IPS-18a (cell line): ENCODE measurements at regions not wholly inside any gene's neighbourhood (a gene's known extent, or its start where the extent isn't known, plus 50 kb on each side); places are given as distances from the start of the nearest gene placed in this dataset.

ENCODE experiments used
- H3K27ac ChIP-seq: one replicate; pipeline ENCODE4 v1.5.1; 2013; ENCODE audit warnings: low read length
- H3K27me3 ChIP-seq: one replicate; pipeline ENCODE4 v1.6.1; 2013; ENCODE audit warnings: mild to moderate bottlenecking, low read length; ENCODE audit not compliant: control insufficient read depth, insufficient read depth
- H3K36me3 ChIP-seq: one replicate; pipeline ENCODE4 v1.6.1; 2013; ENCODE audit warnings: low read depth, low read length; ENCODE audit not compliant: control insufficient read depth
- H3K4me1 ChIP-seq: one replicate; pipeline ENCODE4 v1.6.1; 2013; ENCODE audit warnings: low read depth, low read length; ENCODE audit not compliant: control insufficient read depth
- H3K4me3 ChIP-seq: one replicate; pipeline ENCODE4 v1.5.1; 2013; ENCODE audit warnings: low read length
- H3K9ac ChIP-seq: one replicate; pipeline ENCODE4 v1.6.1; 2013; ENCODE audit warnings: mild to moderate bottlenecking, low read length, moderate library complexity
- H3K9me3 ChIP-seq: one replicate; pipeline ENCODE4 v1.6.1; 2013; ENCODE audit warnings: low read depth, low read length; ENCODE audit not compliant: control insufficient read depth

DNA sequence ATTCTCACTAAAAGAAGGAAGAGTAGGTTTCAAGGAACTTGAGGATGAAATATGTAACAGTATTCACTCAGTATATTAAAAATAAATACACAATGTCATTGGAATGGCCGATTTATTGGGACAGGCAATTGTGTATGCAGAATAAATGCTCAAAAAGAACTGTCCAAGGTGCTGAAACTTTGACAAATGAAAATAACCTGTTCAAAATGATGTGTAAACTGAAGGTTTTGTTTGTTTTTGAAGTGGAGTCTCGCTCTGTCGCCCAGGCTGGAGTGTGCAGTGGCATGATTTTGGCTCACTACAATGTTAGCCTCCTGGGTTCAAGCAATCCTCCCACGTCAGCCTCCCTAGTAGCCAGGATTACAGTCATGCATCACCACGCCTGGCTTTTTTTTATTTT lies 318.7 kb upstream of the RBFOX1 start:
- H3K27me3 ChIP-seq: no peaks in the 10 kb centered on the region
- no peak overlapping the region for H3K27ac ChIP-seq
- H3K9ac ChIP-seq: no peak overlapping the region
- no peaks in the 10 kb centered on the region for H3K4me1 ChIP-seq
- H3K4me3 ChIP-seq: no peak overlapping the region
- no peaks in the 10 kb centered on the region for H3K9me3 ChIP-seq
- H3K36me3 ChIP-seq: no peaks in the 10 kb centered on the region

DNA sequence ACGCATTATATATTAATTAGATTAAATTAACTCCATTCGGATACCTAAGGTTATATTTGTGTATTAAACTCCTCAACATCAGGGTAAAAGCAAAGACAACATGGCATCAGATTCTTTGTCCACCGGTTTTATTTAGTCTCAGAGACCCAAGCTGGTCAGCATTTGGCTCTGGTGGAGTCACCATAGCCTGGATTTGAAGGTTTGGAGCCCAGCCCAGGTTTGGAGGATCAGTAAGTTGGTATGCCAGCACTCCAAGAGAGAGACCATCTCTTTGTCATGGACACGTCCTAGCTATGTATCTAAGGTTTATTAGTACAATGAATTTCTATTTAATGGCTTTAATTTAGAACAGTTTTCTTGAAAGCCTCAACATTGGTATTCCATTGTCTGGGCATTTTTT lies 328.4 kb upstream of the RBFOX1 start:
- H3K36me3 ChIP-seq: no peaks in the 10 kb centered on the region
- H3K27ac ChIP-seq: no peak overlapping the region
- H3K4me3 ChIP-seq: no peak overlapping the region
- no peaks in the 10 kb centered on the region for H3K4me1 ChIP-seq
- no peak overlapping the region for H3K9ac ChIP-seq
- no peaks in the 10 kb centered on the region for H3K9me3 ChIP-seq
- no peaks in the 10 kb centered on the region for H3K27me3 ChIP-seq

- Histone ChIP-seq H3K4me1 (no peaks in the 10 kb centered on the region), H3K27ac (no peak overlapping the region), H3K36me3 (no peaks in the 10 kb centered on the region), H3K9me3 (peaks cover 3% of the 10 kb centered on the region), H3K4me3 (no peak overlapping the region), H3K9ac (no peak overlapping the region), H3K27me3 (no peaks in the 10 kb centered on the region)
These were observed 339.1 kb upstream of the RBFOX1 start for GRCh38 chr16:6993544-6993943.

DNA sequence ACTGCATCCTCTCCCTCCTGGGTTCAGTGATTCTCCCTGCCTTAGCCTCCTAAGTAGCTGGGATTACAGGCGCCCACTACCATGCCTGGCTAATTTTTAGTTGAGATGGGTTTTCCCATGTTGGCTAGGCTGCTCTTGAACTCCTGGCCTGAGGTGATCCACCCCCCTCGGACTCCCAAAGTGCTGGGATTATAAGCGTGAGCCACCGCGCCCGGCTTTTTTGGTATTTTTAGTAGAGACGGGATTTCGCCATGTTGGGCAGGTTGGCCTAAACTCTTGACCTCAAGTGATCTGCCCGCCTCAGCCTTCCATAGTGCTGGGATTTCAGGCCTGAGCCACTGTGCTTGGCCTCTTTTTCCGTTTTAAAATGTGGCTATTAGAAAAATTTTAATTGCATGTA lies 343.8 kb upstream of the RBFOX1 start:
- no peaks in the 10 kb centered on the region for H3K36me3 ChIP-seq
- no peak overlapping the region for H3K9ac ChIP-seq
- H3K4me3 ChIP-seq: no peak overlapping the region
- no peaks in the 10 kb centered on the region for H3K9me3 ChIP-seq
- no peaks in the 10 kb centered on the region for H3K4me1 ChIP-seq
- H3K27me3 ChIP-seq: no peaks in the 10 kb centered on the region
- no peak overlapping the region for H3K27ac ChIP-seq

GRCh38 chr16:6977916-6978315 lies 354.7 kb upstream of the RBFOX1 start:
- Histone ChIP-seq H3K9me3 (no peaks in the 10 kb centered on the region), H3K36me3 (no peaks in the 10 kb centered on the region), H3K27ac (no peak overlapping the region), H3K4me3 (no peak overlapping the region), H3K4me1 (no peaks in the 10 kb centered on the region), H3K9ac (no peak overlapping the region), H3K27me3 (no peaks in the 10 kb centered on the region)

GRCh38 chr16:6977291-6977690 lies 355.4 kb upstream of the RBFOX1 start:
- Histone ChIP-seq H3K9ac (no peak overlapping the region), H3K36me3 (no peaks in the 10 kb centered on the region), H3K9me3 (no peaks in the 10 kb centered on the region), H3K4me3 (no peak overlapping the region), H3K27ac (no peak overlapping the region), H3K27me3 (no peaks in the 10 kb centered on the region), H3K4me1 (no peaks in the 10 kb centered on the region)

DNA sequence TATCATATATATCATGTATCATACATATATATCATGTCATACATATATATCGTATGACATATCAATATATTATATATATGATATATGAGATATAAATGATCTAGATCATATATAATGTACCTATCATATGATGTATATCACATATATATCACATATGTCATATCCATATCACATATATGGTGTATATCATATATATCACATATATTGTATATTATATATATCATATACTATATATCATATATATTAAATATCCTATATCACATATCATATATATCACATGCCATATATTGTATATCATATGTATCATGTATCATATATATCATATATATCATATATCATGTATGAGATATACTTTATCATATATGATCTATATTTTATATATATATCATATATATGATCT lies 355.9 kb upstream of the RBFOX1 start:
- no peaks in the 10 kb centered on the region for H3K36me3 ChIP-seq
- no peak overlapping the region for H3K4me3 ChIP-seq
- H3K9ac ChIP-seq: no peak overlapping the region
- H3K27me3 ChIP-seq: no peaks in the 10 kb centered on the region
- no peaks in the 10 kb centered on the region for H3K4me1 ChIP-seq
- no peaks in the 10 kb centered on the region for H3K9me3 ChIP-seq
- no peak overlapping the region for H3K27ac ChIP-seq

- Histone ChIP-seq H3K27ac (no peak overlapping the region), H3K4me3 (no peak overlapping the region), H3K4me1 (no peaks in the 10 kb centered on the region), H3K9me3 (no peaks in the 10 kb centered on the region), H3K9ac (no peak overlapping the region), H3K27me3 (no peaks in the 10 kb centered on the region), H3K36me3 (no peaks in the 10 kb centered on the region)
These were observed 362.3 kb upstream of the RBFOX1 start for GRCh38 chr16:6970171-6970857.

DNA sequence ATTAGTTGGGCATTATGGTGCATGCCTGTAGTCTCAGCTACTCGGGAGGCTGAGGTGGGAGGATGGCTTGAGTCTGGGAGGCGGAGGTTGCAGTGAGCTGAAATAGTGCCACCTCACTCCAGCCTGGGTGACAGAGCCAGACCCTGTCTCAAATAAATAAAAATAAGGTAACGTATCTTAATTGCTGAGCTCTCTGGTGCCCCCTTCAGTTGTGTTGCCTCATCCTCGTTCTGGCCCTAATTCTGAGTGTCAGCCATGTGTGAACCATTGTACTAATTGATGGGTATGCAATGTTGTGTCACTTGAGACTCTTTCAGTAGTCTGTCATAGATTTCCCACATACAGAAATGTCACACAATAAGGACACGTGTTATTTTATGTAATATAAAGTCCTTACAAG lies 363.1 kb upstream of the RBFOX1 start:
- Histone ChIP-seq H3K9me3 (peaks cover 2% of the 10 kb centered on the region), H3K4me3 (no peak overlapping the region), H3K27me3 (no peaks in the 10 kb centered on the region), H3K36me3 (no peaks in the 10 kb centered on the region), H3K9ac (no peak overlapping the region), H3K4me1 (no peaks in the 10 kb centered on the region), H3K27ac (no peak overlapping the region)

DNA sequence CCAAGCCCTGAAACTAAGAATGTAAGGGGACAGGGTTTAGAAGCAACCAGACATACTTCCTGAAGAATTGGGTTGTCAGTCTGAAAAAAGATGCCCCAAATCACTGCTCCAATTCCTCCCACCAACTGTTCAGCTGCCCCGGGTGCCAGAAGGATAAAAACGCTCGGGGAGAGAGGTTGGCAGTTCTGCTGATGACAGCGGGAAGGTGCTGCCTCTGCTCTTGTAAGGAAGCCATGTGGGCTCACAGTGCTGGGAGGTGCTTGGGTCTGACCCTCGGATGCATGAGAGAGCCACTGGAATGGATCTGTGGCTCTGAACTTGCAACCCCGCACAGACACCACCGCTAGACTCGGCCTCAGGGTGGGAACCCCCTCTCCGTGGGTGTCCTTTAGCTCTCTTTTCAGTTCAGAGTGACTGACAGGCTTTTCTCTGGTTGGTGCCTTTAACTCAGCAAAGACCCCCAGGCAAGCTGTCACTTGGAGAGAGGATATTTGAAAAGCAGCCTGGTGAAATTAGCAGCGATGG lies 364.8 kb upstream of the RBFOX1 start:
- Histone ChIP-seq H3K27me3 (no peaks in the 10 kb centered on the region), H3K9ac (no peak overlapping the region), H3K27ac (no peak overlapping the region), H3K9me3 (peaks cover 2% of the 10 kb centered on the region), H3K36me3 (no peaks in the 10 kb centered on the region), H3K4me3 (no peak overlapping the region), H3K4me1 (no peaks in the 10 kb centered on the region)

DNA sequence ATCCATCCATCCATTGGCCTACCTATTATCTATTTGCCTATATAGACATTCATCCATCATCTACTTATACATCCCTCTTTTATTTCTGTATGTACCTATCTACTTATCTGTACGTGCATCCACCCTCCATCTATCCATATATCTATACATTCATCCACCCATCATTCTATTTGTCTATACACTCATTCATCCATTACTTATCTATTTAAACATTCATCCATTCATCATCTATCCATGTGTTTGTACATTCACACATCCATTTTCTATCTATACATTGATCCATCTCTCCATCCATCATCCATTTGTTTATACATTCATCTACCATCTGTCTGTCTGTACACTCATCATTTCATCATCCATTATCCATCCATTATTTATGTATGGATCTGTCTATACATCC lies 365.7 kb upstream of the RBFOX1 start:
- no peaks in the 10 kb centered on the region for H3K4me1 ChIP-seq
- no peak overlapping the region for H3K9ac ChIP-seq
- H3K9me3 ChIP-seq: peaks cover 2% of the 10 kb centered on the region
- no peaks in the 10 kb centered on the region for H3K27me3 ChIP-seq
- H3K36me3 ChIP-seq: no peaks in the 10 kb centered on the region
- H3K27ac ChIP-seq: no peak overlapping the region
- no peak overlapping the region for H3K4me3 ChIP-seq

- Histone ChIP-seq H3K9ac (no peak overlapping the region), H3K4me1 (no peaks in the 10 kb centered on the region), H3K4me3 (no peak overlapping the region), H3K9me3 (peaks cover 2% of the 10 kb centered on the region), H3K36me3 (no peaks in the 10 kb centered on the region), H3K27me3 (no peaks in the 10 kb centered on the region), H3K27ac (no peak overlapping the region)
These were observed 368.0 kb upstream of the RBFOX1 start for GRCh38 chr16:6964679-6965078.
